HEK293T (cell line): ENCODE measurements at regions not wholly inside any gene's neighbourhood (a gene's known extent, or its start where the extent isn't known, plus 50 kb on each side); places are given as distances from the start of the nearest gene placed in this dataset.
"Not testable (repeated sequence)": the region's sequence is repeated elsewhere in the genome, so short reads cannot be mapped to it uniquely, and the experiment has no call there.

Experiments used
- CTCF ChIA-PET: fragments of 350-600 bp; formaldehyde crosslinking; extraction: SDS; loops from one replicate; lab custom pipeline; 2021; ENCODE audit warnings: antibody characterized with exemption, inconsistent platforms; lab: Yijun Ruan, JAX
- POLR2A ChIA-PET: fragments of 350-600 bp; formaldehyde crosslinking; extraction: SDS; loops from one replicate; lab custom pipeline; 2020; ENCODE audit warnings: antibody characterized with exemption, inconsistent platforms; lab: Yijun Ruan, JAX
- DNase-seq: peaks from one replicate; pipeline ENCODE4 v3.0.0; 2012; ENCODE audit warnings: mixed read lengths; ENCODE audit errors: extremely low spot score
- ARNT ChIP-seq: fragments of 450-650 bp; IDR thresholded peaks from 2 replicates; pipeline ENCODE4 v1.6.1; 2017; ENCODE audit warnings: mild to moderate bottlenecking
- BHLHE40 ChIP-seq: fragments of 450-650 bp; IDR thresholded peaks from 2 replicates; pipeline ENCODE4 v1.6.1; 2016; ENCODE audit warnings: mild to moderate bottlenecking, moderate library complexity, borderline replicate concordance
- CTBP1 ChIP-seq: fragments of 450-650 bp; IDR thresholded peaks from 2 replicates; pipeline ENCODE4 v1.6.1; 2016; ENCODE audit warnings: borderline replicate concordance
- ELF4 ChIP-seq: fragments of 450-650 bp; IDR thresholded peaks from 2 replicates; pipeline ENCODE4 v1.6.1; 2017; ENCODE audit warnings: antibody characterized with exemption
- FOXA1 ChIP-seq: fragments of 450-650 bp; IDR thresholded peaks from 2 replicates; pipeline ENCODE4 v1.6.1; 2016; ENCODE audit warnings: mild to moderate bottlenecking
- FOXK2 ChIP-seq: fragments of 450-650 bp; IDR thresholded peaks from 2 replicates; pipeline ENCODE4 v1.6.1; 2016; ENCODE audit warnings: mild to moderate bottlenecking
- FOXM1 ChIP-seq: fragments of 450-650 bp; IDR thresholded peaks from 2 replicates; pipeline ENCODE4 v1.6.1; 2017; ENCODE audit warnings: mild to moderate bottlenecking, borderline replicate concordance
- HDGF ChIP-seq: fragments of 450-650 bp; IDR thresholded peaks from 2 replicates; pipeline ENCODE4 v1.6.1; 2017; ENCODE audit warnings: antibody characterized with exemption, borderline replicate concordance
- L3MBTL2 ChIP-seq: fragments of 450-650 bp; conservative IDR thresholded peaks from 2 replicates; pipeline ENCODE4 v1.6.1; 2016; ENCODE audit warnings: mild to moderate bottlenecking
- LEF1 ChIP-seq: fragments of 450-650 bp; IDR thresholded peaks from 2 replicates; pipeline ENCODE4 v1.6.1; 2017; ENCODE audit warnings: mild to moderate bottlenecking, borderline replicate concordance
- NFRKB ChIP-seq: fragments of 450-650 bp; IDR thresholded peaks from 2 replicates; pipeline ENCODE4 v1.6.1; 2016; ENCODE audit warnings: mild to moderate bottlenecking, moderate library complexity
- SP1 ChIP-seq: fragments of 450-650 bp; IDR thresholded peaks from 2 replicates; pipeline ENCODE4 v1.6.1; 2017
- SUZ12 ChIP-seq: fragments of 450-650 bp; IDR thresholded peaks from 2 replicates; pipeline ENCODE4 v1.6.1; 2016; ENCODE audit warnings: mild to moderate bottlenecking
- TARDBP ChIP-seq: fragments of 450-650 bp; IDR thresholded peaks from 2 replicates; pipeline ENCODE4 v1.6.1; 2016
- ZNF384 ChIP-seq: fragments of 450-650 bp; IDR thresholded peaks from 2 replicates; pipeline ENCODE4 v1.6.1; 2016
- TF ChIP-seq, protein P1 (sequence below): fragments of 450-650 bp; IDR thresholded peaks from 2 replicates; pipeline ENCODE4 v1.6.1; 2016

DNA sequence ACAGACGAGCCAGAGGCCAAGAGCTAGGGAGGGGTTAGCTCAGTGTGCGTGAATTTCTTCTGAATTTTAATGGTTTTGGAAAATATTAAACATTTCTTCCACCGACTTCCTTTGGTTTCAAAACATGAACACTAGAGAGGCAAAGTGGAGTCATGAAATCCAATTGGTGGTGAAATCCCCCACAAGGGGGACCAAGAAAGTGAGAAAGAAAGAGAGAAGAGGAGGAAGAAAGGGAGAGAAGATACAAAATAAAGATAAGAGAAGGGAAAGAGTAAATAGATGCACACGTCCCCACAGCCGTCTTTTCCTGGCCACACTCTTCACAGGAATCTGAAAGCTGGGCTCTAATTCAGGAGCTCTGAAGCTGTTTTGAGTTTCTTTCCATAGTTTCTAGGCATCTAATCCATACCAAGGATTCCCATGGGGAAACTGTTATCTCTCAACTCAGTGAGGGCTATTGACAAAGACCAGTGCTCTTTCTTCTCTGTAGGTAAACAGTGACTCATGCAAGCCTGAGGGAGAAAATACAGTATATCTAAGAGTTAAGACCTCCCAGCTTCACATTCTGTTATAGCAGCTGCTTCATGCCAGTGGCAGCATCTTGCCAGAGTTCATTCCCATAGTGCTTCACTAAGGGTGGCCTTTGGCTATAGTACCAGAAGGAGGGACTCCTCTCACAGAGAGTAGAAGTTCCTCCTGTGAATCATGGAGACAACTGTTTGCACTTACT, 115.8 kb upstream of the LIFR start:
- TF ChIP-seq NFRKB (no peak), ARNT (no peak), FOXA1 (no peak), BHLHE40 (no peak)
- ChIA-PET CTCF (interaction anchor here (0.6 kb wide), 1 partner anchor 65 kb away, joined by 3 read pairs; no protein-coding TSS in a partner anchor), POLR2A (interaction anchor here (1.3 kb wide), 1 partner anchor 12 kb away, joined by 6 read pairs; no protein-coding TSS in a partner anchor)
- no peak for DNase-seq

DNA sequence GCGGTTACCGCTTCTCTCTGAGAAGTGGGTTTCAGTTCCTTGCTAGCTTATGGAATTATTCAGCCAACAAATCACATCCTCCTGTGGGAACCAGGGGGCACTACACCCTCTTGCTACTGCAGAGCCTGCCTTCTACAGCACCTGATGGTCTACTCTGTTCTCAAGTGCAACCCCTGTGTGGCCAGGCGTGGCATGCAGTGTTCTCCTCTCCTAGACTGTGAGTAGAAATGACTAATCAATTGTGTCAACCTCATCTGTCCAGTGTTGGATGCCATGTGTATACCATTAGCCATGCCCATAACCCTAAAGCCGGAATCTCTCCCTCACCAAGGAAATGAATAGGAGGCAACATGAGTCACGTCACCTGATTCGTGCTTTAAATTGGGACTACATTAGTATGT, 117.2 kb upstream of the LIFR start:
- ChIA-PET CTCF (interaction anchor here (0.6 to 1.0 kb wide), 5 partner anchors 78 to 232 kb away, joined by 3 read pairs; no protein-coding TSS in a partner anchor), POLR2A (no interaction called here)

DNA sequence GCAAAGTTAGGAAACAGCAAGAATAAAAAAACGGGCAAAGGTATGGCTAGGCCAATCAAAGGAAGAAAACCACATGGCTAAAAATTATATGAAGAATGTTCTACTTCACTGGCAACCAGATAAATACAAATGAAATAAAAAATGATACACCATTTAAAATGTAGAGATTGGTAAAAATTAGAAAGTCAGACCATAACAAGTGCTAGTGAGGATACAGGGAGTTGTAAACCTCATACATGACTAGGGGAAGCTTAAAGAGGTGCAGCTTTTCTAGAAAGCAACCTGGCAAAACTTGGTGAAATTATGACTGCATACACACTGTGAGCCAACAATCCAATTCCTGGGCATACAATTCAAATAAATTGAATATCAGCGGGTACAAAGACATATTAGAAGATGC, 119.0 kb upstream of the LIFR start:
- no peak for TF ChIP-seq FOXK2
- no peak for TF ChIP-seq HDGF
- TF ChIP-seq NFRKB: no peak
- no peak for TF ChIP-seq FOXM1
- TF ChIP-seq L3MBTL2: no peak
- TF ChIP-seq TARDBP: no peak
- TF ChIP-seq SUZ12: no peak
- no peak for TF ChIP-seq CTBP1
- TF ChIP-seq, protein P1, sequence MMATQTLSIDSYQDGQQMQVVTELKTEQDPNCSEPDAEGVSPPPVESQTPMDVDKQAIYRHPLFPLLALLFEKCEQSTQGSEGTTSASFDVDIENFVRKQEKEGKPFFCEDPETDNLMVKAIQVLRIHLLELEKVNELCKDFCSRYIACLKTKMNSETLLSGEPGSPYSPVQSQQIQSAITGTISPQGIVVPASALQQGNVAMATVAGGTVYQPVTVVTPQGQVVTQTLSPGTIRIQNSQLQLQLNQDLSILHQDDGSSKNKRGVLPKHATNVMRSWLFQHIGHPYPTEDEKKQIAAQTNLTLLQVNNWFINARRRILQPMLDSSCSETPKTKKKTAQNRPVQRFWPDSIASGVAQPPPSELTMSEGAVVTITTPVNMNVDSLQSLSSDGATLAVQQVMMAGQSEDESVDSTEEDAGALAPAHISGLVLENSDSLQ: no peak
- TF ChIP-seq LEF1: no peak
- no peak for TF ChIP-seq SP1
- no peak for TF ChIP-seq ARNT
- TF ChIP-seq BHLHE40: no peak
- TF ChIP-seq ZNF384: no peak
- TF ChIP-seq FOXA1: no peak
- no peak for TF ChIP-seq ELF4
- POLR2A ChIA-PET: no interaction called here
- CTCF ChIA-PET: no interaction called here
- no peak for DNase-seq

More for the DNA sequence above, 117.2 kb upstream of the LIFR start:
- TF ChIP-seq ZNF384: no peak
- no peak for TF ChIP-seq CTBP1
- no peak for TF ChIP-seq TARDBP
- DNase-seq: no peak

DNA sequence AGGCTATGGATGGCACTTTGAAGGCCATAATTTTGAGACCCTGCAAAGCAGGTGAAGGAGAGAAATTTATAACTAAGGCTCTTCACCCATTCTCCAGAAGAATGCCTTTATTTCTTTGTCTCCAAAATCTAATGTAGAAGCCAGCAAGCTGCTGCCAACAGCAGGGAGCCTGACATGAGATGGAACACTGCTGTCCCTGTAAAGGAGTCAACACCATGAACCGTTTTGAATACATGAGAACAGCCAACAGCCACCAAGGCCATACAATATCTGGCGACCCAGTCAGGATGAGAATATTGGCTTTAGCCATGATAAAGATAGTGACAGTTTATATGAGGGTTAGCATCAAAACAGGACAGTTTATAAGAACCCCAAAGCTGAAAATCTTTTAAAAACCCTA, 121.2 kb upstream of the LIFR start:
- CTCF ChIA-PET: no interaction called here
- POLR2A ChIA-PET: no interaction called here
- no peak for TF ChIP-seq LEF1
- no peak for TF ChIP-seq ARNT
- TF ChIP-seq NFRKB: no peak
- no peak for TF ChIP-seq FOXA1
- no peak for TF ChIP-seq SUZ12
- TF ChIP-seq BHLHE40: no peak
- TF ChIP-seq TARDBP: no peak
- no peak for TF ChIP-seq ELF4
- TF ChIP-seq FOXM1: no peak
- TF ChIP-seq ZNF384: no peak
- TF ChIP-seq CTBP1: no peak
- TF ChIP-seq HDGF: no peak
- TF ChIP-seq, protein P1: no peak
- no peak for TF ChIP-seq SP1
- TF ChIP-seq FOXK2: no peak
- TF ChIP-seq L3MBTL2: no peak
- DNase-seq: no peak

DNA sequence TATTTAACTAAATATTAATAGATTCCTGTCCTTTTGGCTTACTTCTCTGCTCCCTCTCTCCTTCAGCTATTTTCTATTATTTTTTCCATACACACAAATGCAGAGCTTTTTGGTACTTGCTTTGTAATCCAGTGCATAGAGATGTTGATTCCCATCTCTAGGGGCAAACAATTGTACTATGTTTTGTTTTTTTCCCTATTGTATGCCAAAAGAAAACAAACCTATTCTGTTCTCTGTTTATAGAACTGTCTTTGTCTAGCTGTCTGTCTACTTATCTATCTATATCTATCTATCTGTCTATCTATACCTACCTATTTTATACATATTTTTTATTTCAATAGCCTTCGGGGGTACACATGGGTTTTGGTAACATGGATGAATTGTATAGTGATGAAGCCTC, 121.6 kb upstream of the LIFR start:
- CTCF ChIA-PET: no interaction called here
- POLR2A ChIA-PET: no interaction called here
- TF ChIP-seq HDGF (no peak), ARNT (no peak), L3MBTL2 (no peak), TARDBP (no peak), SP1 (no peak), SUZ12 (no peak), ZNF384 (no peak), NFRKB (no peak), FOXA1 (no peak), FOXK2 (no peak), LEF1 (no peak), CTBP1 (no peak), BHLHE40 (no peak), FOXM1 (no peak), ELF4 (no peak)
- TF ChIP-seq, protein P1: no peak
- no peak for DNase-seq

DNA sequence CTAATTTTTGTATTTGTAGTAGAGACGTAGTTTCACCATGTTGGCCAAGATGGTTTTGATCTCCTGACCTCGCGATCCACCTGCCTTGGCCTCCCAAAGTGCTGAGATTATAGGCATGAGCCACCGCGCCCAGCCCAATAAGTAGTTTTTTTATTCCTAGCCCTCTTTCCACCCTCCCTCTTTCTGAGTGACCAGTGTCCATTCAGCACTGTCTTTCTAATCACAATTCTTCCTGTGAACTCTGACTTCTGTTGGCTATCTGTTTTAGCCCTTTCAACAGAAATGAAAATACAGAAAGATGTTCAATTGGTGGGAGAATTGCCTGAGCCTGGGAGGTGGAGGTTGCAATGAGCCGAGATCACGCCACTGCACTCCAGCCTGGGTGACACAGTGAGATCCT, 122.3 kb upstream of the LIFR start:
- POLR2A ChIA-PET, DNase-seq, CTCF ChIA-PET: not testable (repeated sequence)
